Fibroblast of lung (primary cell): ENCODE measurements at regions not wholly inside any gene's neighbourhood (a gene's known extent, or its start where the extent isn't known, plus 50 kb on each side); places are given as distances from the start of the nearest gene placed in this dataset.
A peak's percentile ranks its signal among the peaks of the same experiment; 100 is the strongest.

Experiments used
- DNase-seq, 2 donors: peaks; one replicate each; pipeline versions ENCODE4 v3.0.0 to v3.0.0-alpha.2; 2010; ENCODE audit warnings: low read depth in 2 of 2
- H2AFZ ChIP-seq: 2 replicates; pipeline ENCODE4 v1.5.1; 2012; ENCODE audit warnings: low read length, control low read depth, inconsistent platforms
- H3K27ac ChIP-seq: 2 replicates; pipeline ENCODE4 v1.5.1; 2011; ENCODE audit warnings: low read length, control low read depth; ENCODE audit not compliant: insufficient read depth
- H3K27me3 ChIP-seq: 2 replicates; pipeline ENCODE4 v1.5.1; 2011; ENCODE audit warnings: mild to moderate bottlenecking, low read length; ENCODE audit not compliant: control insufficient read depth, insufficient read depth
- H3K36me3 ChIP-seq: 2 replicates; pipeline ENCODE4 v1.5.1; 2011; ENCODE audit warnings: low read length; ENCODE audit not compliant: control insufficient read depth, insufficient read depth
- H3K4me1 ChIP-seq: 2 replicates; pipeline ENCODE4 v1.5.1; 2011; ENCODE audit warnings: low read length; ENCODE audit not compliant: control insufficient read depth, insufficient read depth; ENCODE audit errors: extremely low read depth
- H3K4me2 ChIP-seq: 2 replicates; pipeline ENCODE4 v1.5.1; 2011; ENCODE audit warnings: low read length, control low read depth; ENCODE audit not compliant: insufficient read depth; ENCODE audit errors: extremely low read depth
- H3K4me3 ChIP-seq, 4 experiments: fragments of 200-600 bp in 1 of 4; sonication (generic) in 1 of 4; replicated peaks in 1 of 4; 2 replicates each; pipeline ENCODE4 v1.5.1; 2011 to 2016; ENCODE audit warnings: low read length in 4 of 4, low read depth in 3 of 4, mild to moderate bottlenecking in 3 of 4, control low read depth in 2 of 4, inconsistent platforms in 1 of 4, mixed read lengths in 1 of 4; ENCODE audit not compliant: insufficient read depth in 1 of 4; ENCODE audit errors: control extremely low read depth in 1 of 4
- H3K79me2 ChIP-seq: 2 replicates; pipeline ENCODE4 v1.5.1; 2012; ENCODE audit warnings: mild to moderate bottlenecking, low read length, inconsistent platforms; ENCODE audit not compliant: control insufficient read depth, insufficient read depth
- H3K9ac ChIP-seq: 2 replicates; pipeline ENCODE4 v1.5.1; 2011; ENCODE audit warnings: mild to moderate bottlenecking, low read length, control low read depth; ENCODE audit not compliant: insufficient read depth
- H3K9me3 ChIP-seq: 2 replicates; pipeline ENCODE4 v1.5.1; 2012; ENCODE audit warnings: low read depth, low read length; ENCODE audit not compliant: control insufficient read depth, insufficient read depth
- H4K20me1 ChIP-seq: 2 replicates; pipeline ENCODE4 v1.5.1; 2011; ENCODE audit warnings: low read length; ENCODE audit not compliant: control insufficient read depth, insufficient read depth; ENCODE audit errors: extremely low read depth
- EZH2 ChIP-seq: IDR thresholded peaks from 2 replicates; pipeline ENCODE4 v1.5.1; 2012; ENCODE audit warnings: low read length, control low read depth, mild to moderate bottlenecking; ENCODE audit errors: missing control alignments
- TF ChIP-seq, protein P1 (sequence below), 2 donors: IDR thresholded peaks in 1 of 2; conservative IDR thresholded peaks in 1 of 2; 1 replicate in 1 of 2; 2 replicates in 1 of 2; pipeline ENCODE4 v1.5.1; 2011 to 2012; ENCODE audit warnings: low read length in 2 of 2, control low read depth in 1 of 2, inconsistent platforms in 1 of 2, low read depth in 1 of 2, mild to moderate bottlenecking in 1 of 2

DNA sequence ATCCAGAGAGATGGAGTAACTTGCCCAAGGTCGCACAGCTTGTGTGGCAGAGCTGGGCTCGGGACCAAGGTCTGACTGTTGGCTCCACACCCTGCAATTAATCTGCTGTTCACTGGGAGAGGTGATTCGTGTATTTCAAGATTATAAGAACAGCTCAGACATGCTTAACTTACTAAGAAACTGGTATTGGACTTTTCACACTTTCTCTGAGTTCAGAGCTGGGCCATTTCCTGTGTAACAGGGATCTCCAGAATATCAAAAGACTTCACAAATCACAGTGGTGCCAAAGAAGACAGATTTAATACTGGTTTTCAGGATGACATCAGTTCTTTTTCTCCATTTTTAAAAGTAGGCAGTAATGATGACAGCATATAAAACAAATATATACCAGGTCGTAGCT lies 156.8 kb upstream of the UBE2E1 start:
- Histone ChIP-seq H3K27ac (no peak overlapping the region), H3K4me1 (peaks cover 14% of the 10 kb centered on the region), H3K4me3 (no peak overlapping the region), H3K4me2 (no peak overlapping the region), H3K27me3 (no peaks in the 10 kb centered on the region), H3K9me3 (no peaks in the 10 kb centered on the region), H4K20me1 (no peaks in the 10 kb centered on the region), H3K9ac (no peak overlapping the region), H3K79me2 (no peaks in the 10 kb centered on the region), H3K36me3 (no peaks in the 10 kb centered on the region), H2AFZ (no peak overlapping the region)
- DNase-seq = no peak
- no peak for TF ChIP-seq EZH2
- TF ChIP-seq, protein P1, sequence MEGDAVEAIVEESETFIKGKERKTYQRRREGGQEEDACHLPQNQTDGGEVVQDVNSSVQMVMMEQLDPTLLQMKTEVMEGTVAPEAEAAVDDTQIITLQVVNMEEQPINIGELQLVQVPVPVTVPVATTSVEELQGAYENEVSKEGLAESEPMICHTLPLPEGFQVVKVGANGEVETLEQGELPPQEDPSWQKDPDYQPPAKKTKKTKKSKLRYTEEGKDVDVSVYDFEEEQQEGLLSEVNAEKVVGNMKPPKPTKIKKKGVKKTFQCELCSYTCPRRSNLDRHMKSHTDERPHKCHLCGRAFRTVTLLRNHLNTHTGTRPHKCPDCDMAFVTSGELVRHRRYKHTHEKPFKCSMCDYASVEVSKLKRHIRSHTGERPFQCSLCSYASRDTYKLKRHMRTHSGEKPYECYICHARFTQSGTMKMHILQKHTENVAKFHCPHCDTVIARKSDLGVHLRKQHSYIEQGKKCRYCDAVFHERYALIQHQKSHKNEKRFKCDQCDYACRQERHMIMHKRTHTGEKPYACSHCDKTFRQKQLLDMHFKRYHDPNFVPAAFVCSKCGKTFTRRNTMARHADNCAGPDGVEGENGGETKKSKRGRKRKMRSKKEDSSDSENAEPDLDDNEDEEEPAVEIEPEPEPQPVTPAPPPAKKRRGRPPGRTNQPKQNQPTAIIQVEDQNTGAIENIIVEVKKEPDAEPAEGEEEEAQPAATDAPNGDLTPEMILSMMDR (conservative IDR thresholded peaks at IDR 0.05 in 1 of 2, IDR thresholded peaks at IDR 0.05 in 1 of 2; ENCODE audit: low read depth in 1 of 2, low read length in 2 of 2) = no peak

DNA sequence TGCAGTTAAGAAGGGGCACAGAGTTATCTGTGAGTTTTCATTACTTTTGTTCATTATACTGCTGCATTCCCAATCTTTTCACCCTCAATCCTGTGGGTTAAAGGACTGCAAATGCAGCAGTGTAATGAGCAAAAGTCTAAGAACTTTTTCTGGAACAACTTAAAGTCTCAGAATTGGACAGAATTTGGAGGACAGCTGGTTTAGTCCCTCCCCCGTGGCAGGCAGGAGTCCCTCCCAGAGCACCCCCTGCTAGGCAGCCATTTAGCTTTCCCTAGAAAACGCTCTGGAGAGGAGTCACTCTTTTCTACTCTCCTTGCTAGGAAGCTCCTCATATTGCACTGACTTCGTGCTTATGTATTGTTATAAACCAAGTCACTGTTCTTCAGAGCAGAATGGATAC lies 156.3 kb upstream of the UBE2E1 start:
- Histone ChIP-seq H3K36me3 (no peaks in the 10 kb centered on the region), H3K79me2 (no peaks in the 10 kb centered on the region), H3K9ac (no peak overlapping the region), H3K9me3 (no peaks in the 10 kb centered on the region), H3K27ac (no peak overlapping the region), H3K4me1 (peaks cover 14% of the 10 kb centered on the region), H4K20me1 (no peaks in the 10 kb centered on the region), H2AFZ (no peak overlapping the region), H3K27me3 (no peaks in the 10 kb centered on the region), H3K4me2 (no peak overlapping the region), H3K4me3 (no peak overlapping the region)
- no peak for TF ChIP-seq EZH2
- TF ChIP-seq, protein P1 (conservative IDR thresholded peaks at IDR 0.05 in 1 of 2, IDR thresholded peaks at IDR 0.05 in 1 of 2; ENCODE audit: low read depth in 1 of 2, low read length in 2 of 2) = no peak
- DNase-seq = no peak

DNA sequence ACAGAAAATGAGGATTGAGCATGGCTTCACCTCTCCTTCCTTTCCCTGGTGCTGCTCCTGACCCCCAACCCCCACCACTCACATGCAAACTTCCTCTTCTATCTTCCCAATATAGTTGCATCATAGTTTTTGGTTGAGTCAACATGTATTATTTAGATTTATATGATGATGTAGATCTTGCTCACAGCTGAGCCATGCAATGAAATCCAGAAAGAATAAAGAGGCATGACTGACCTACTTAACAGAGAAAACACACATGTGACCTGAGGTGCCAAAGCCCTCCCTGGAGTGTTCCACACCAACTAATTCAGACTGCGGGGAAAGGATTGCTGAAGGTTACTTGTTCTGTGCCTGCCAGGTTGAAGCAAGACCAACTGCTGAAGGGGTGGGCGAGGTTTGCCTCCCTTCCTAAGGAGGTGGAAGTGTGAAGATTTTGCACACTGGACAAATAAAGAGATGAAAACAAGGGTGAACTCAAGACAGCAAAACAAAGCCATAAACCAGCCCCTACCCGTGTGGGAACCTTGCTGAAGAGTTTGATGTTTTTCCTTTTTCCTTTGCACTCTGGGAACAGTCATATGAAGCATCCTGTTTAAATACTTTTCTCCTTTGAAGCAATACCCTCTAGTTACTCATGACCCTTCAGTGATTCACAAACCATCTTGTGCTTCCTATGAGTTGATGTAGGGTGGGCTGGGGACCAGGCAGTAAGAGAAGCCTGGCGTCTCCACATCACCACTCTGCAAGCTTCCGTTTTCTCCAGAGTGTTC lies 155.2 kb upstream of the UBE2E1 start:
- Histone ChIP-seq H3K4me2 (peak overlapping the region; percentile 51), H4K20me1 (no peaks in the 10 kb centered on the region), H3K9ac (no peak overlapping the region)

More for the DNA sequence above, 155.2 kb upstream of the UBE2E1 start:
- no peak overlapping the region for H3K4me3 ChIP-seq
- H3K9me3 ChIP-seq = no peaks in the 10 kb centered on the region
- peak overlapping the region; percentile 64 for H3K27ac ChIP-seq
- DNase-seq = peak; percentile 85 to 92
- TF ChIP-seq, protein P1 (conservative IDR thresholded peaks at IDR 0.05 in 1 of 2, IDR thresholded peaks at IDR 0.05 in 1 of 2; ENCODE audit: low read depth in 1 of 2, low read length in 2 of 2) = no peak
- no peak for TF ChIP-seq EZH2
- H3K27me3 ChIP-seq = no peaks in the 10 kb centered on the region
- no peak overlapping the region for H2AFZ ChIP-seq
- H3K36me3 ChIP-seq = no peaks in the 10 kb centered on the region
- peaks cover 14% of the 10 kb centered on the region for H3K4me1 ChIP-seq
- H3K79me2 ChIP-seq = no peaks in the 10 kb centered on the region
